Esophagus mucosa (tissue), 1 donor: ENCODE measurements at regions not wholly inside any gene's neighbourhood (a gene's known extent, or its start where the extent isn't known, plus 50 kb on each side); places are given as distances from the start of the nearest gene placed in this dataset.
"Not testable (repeated sequence)": the region's sequence is repeated elsewhere in the genome, so short reads cannot be mapped to it uniquely, and the experiment has no call there.

ENCODE experiments used
- ATAC-seq: fragments of 200-7000 bp; cut with Tn5 transposase; one replicate; pipeline ENCODE4 v1.9.1; 2020
- donor health status: DM: yes; HTN: yes; CAD: no.

DNA sequence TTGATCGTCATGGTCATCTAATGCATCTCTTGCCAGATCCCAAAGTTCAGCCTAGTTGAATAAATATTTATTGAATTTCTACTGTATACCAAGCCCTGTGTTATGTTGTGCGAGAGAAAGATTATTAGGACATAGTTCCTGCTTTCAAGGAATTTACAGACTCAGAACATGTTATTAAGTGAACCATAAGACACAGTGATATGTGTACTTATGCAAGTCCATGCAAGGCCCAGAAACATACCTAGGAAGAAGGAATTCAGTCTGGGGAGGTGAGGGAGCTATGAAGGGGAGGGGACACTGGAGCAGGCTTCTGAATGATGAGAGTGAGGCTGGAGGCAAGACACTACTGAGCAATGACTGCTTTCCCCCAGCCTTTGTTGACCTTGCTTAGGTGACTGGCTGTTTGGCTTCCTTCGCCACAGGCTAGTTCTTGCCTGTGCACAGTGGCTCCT is 81.4 kb downstream of the ACAA2 start:
- ATAC-seq: peak; percentile 53

DNA sequence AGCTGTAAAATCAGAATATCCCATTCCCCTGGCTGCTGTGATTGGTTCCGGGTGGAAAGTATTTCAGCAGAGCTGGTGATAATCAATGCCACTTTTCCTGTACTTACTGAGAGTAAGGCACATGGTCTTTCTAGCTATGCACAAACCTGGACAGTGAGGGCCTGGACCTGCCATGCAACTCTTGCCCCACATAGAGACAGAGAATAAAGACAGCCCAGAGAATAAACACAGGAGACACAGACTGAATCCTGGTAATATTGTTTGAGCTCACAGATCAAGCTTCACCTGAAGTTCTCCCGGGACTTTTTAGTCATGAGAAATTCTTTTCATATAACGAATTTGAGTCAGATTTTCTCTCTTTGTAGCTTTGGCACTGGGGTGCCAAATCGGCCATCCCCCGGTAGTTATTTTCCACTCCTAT is 81.9 kb downstream of the ACAA2 start:
- ATAC-seq: no peak

DNA sequence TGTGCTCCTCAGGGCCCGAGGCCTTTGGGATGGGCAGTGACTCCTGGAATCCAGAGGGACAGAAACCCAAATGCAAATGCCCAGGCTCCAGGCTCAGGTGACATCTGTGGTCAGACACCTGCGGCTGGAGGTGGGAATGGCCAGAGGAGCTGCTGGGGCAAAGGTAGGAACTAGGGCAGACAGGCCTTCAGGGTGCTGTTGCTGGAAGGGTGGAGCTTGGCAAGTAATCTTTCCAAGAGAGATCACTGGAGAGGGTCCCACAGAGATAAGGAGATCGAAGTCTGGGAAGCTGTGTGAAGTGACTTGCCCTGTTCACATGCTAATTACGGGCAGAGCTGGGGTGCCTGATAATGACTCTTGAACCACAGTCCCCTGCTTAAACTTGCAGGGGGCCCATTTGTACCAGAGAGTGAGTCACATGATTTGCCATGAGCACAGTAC is 82.4 kb downstream of the ACAA2 start:
- ATAC-seq: no peak

DNA sequence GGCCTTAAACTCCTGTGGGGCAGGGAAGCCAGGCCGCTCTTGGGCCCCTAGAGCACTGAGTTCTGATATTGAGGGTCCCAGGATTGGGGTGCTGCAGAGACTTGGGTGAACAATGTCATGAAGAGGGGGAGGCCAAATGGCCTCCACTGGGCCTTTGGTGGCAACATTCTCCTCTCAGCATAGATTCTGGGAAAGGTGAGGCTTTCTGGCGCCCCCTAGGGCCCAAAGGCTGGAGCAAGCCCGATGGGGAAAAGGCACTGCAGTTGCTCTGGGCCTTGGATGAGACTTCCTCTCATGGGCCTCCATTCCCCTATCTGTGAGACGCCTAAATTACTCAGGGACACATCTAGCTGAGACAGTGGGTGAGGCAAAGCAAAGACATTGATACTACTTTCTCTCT is 84.8 kb downstream of the ACAA2 start:
- peak; percentile 42 for ATAC-seq

DNA sequence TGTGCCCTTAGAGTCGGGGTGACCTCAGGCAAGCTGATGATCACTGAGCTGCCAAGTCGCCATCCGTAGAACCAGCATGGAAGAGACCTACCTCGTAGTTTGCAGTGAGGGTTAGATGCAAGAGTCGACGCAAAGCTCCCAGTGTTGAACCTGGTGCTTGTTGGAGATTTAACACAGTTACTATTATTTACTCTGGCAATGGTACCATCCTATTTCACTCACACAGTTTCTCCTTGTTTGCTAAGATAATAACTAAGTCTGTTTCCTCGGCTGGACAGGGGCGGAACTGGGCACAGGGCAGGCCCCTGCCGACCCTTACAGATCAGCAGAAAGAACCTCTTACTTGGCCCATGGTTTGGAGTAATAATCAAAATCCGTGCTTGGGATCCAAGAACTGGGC is 85.5 kb downstream of the ACAA2 start:
- no peak for ATAC-seq

DNA sequence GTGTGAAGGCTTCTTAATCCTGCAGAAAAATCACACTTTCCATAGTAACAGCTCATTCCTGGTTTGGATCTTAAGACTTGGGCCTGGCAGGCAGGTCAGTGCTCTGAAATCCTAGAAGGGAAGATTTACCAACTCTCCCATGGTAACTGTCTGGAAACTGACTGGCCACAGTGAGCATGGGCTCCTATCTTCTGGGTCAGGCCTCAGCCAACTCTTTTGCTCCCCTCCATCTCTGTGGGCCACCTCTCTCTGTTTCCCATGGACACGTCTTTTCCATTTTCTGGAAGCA is 86.7 kb downstream of the ACAA2 start:
- no peak for ATAC-seq

DNA sequence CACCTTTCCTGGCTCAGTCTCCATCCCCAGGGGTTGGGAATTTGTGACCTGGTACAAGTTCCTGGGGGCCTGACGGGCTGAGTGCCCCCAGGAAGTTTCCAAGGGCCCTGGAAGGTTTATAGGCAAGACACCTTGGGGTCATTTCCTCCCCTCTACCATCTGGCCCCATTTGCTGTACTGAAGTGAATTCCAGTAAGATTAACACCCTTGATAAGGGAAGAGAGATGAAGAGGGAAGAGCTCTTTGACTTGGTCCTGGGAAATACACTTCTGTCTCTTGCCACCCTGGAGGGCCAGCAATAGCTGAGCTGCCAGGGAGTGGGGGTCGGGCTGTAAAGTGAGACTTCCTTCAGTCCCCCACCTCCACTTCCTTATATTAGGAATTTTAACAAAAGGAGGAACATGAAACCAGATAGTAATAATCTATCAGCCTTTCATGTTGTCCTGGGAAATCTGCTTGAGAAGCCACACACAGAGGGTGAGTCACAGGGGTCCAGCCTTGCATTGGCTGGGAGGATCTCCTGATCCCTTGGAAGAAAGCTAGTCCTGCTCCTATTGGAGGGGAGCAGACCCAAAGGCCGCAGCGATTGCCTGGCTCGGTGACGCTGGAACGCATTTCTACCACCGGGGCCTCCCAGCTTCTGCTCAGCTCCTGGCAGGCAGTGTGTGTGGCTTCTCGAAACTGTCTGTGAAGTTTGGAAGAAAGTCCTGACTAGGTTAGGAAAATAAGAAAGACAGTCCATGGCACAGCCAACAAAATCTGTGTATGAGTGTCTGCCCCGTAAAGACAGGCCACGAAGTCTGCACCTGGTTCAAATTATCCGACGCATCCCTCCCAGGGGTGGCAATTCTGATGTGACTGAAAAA is 87.3 kb downstream of the ACAA2 start:
- ATAC-seq: peak; percentile 49

DNA sequence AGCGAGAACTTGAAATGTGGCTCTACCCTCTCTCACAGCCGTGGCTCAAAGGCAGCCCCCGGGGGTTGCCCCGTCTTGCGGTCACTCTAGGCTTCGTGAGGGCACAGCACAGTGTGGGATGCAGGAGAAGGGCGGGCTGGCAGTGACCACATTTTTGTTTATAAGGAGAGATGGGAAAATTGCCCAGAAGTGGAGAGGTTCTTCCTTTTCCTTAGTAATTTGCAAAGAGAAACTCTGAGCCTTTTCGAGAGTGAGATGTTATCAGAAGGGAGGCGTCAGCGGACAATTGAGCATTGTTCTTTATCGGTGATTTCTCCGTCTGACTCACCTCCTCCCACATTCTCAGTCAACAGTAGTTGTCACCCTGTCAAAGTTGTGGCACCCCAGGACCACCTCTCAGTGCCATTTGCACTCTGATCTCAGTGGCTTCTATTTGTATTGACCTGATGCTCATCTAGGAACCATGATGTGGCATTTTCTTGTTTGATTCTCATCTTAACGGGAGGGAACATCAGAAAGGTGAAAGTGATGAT is 89.6 kb downstream of the ACAA2 start:
- no peak for ATAC-seq

DNA sequence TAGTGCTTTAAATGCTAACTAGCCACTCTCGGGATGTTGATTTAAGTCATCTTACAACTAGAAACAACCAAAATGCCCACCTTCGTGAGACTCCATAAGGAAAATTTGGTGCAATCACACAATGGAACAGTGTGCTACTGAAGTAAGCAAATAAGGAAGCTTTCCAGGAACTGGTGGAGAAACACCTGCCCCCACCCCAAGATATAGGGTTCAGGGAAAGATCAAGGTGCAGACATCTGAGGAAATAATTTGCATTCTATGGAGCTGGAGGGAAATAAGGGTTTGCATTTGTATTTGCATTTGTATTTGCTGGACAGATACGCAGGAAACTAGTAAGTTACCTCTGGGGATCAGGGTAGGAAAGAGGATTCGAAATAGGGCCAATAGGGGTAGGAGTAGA is 90.9 kb downstream of the ACAA2 start:
- ATAC-seq: no peak

DNA sequence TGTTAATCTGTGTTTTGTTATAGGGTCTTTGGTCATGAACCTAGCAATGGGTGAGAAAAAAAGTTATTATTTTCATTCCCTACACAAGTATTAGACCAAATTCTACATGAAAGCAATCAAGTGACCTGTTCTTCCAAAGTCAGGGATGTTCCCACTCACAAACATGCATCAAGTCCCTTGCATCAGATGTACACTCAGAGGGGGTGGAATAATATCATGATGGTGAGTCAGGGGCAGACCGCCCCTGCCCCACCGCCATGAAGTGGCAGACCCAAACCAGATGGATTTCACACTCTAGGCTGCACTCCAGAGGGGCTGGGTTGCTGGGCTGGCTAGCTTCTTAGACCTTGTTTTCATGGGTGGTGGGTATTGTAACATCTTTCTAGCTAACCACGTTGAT is 91.4 kb downstream of the ACAA2 start:
- no peak for ATAC-seq

DNA sequence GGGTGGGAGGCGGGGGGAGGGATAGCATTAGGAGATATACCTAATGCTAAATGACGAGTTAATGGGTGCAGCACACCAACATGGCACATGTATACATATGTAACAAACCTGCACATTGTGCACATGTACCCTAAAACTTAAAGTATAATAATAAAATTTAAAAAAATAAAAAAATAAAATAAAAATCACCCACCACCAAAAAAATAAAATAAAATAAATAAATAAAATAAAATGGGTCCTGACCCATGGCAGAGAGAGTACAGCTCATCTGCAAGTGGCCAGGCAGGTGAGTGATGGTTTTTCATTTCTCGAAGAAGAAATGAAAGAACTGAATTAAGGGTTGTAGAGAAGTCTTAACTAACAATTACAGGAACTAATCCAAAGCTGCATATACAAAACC is 92.4 kb downstream of the ACAA2 start:
- ATAC-seq: not testable (repeated sequence)

DNA sequence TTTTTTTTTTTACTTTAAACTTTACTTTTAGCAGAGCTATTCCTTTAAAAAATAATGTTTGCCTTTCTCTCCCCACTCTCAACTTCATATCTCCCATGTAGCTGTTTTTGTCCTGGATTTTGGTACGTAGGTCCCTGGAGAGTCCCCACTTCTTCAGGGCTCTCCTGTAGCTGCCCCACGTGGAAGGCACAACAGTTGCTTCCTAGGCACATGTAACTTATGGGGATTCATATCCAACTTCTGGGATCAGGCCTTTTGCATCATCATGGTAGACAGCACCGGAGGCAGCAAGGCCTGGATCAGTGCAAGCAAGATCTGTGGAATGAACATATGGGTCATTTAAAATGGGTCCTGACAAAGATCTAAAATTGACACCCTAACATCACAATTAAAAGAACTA is 95.7 kb downstream of the ACAA2 start:
- ATAC-seq: no peak

DNA sequence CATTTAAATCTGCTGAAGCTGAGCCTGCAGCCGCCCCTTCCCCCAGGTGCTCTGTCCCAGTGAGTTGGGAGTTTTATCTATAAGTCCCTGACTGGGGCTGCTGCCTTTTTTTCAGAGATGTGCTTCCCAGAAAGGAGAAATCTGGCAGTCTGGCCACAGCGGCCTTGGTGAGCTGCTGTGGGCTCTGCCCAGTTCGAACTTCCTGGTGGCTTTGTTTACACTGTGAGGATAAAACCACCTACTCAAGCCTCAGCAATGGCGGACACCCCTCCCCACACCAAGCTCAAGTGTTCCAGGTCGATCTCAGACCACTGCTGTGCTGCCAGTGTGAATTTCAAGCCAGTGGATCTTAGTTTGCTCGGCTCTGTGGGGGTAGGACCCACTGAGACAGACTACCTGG is 97.3 kb downstream of the ACAA2 start:
- ATAC-seq: no peak

DNA sequence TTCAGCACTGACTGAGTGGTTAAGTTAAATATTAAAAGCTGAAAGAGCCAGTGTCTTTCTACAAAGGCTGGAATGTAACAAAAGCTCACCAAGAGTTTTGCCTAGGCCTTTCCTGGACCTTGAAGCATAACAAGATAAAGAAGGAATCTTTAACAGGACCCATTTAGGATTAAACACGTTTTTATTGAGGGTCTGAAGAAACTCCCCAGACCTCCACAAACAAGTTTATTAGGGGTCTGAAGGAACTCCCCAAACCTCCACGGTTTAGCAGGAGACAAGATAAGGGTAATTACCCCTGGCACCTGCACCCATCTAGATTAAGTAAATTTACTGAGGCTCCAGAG is 104.0 kb downstream of the ACAA2 start:
- no peak for ATAC-seq

DNA sequence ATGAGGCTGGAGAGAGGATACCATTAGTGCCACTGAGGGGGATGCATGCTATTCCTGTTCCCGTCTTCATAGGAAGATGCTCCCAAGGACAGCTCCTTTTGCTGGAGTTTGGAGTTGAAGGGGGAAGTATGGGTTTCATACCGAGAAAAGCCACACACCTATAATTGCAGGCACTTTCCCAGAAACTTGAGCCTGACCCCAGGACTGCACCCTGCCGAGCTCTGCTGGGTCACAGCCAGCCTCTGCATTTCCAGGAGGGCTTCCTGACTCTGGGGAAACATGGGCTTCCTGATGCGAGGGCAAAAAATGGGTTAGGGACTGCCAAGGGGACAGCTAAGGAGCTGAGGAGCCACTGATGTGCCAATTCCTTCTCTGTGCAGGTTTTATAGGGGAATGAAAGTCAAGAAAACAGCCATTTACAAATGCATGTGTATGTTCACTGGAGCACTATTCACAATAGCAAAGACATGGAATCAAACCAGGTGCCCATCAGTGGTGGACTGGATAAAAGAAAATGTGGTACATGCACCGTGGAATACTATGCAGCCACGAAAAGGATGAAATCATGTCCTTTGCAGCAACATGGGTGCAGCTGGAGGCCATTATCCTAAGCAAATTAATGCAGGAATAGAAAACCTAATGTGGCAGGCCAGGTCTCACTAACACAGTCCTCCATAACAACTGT is 104.5 kb downstream of the ACAA2 start:
- ATAC-seq: no peak

DNA sequence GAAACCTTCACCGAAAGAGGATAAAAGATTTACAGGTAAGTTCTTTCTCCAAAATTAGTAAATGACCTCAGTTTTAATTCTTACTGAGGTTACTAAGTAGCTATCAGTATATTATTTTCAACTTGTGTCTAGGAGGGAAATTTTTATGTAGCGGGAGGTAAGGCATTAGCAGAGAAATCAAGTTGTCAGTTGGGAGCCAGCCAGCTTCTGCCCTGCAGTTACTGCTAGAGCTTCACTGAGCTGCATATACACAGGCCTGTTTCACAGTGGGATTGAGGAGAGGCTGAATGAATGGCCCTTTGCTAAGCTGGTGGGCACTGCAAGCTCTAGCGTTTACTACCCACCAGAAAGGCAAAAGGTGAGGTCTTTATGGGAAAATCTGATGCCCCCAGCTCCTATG is 105.7 kb downstream of the ACAA2 start:
- ATAC-seq: no peak

DNA sequence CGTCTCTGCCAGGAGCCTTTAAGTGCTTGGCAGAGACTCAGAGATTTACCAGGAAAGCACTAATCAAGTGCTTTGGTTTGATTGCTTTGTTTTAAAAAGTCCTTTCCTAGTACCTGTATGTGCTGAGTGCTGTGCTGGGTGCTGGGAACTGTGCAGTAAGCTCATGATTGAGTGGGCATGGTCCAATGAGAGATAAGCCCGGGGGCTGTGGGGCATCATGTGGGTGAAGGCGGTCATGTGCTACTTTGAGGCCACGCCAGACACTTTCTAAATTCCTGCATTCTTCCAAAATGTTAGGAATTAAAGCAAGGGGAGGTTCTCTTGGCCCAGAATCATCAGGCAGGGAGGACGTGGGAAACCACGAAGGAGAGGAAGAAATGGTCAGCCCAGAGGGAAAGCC is 109.0 kb downstream of the ACAA2 start:
- ATAC-seq: no peak

DNA sequence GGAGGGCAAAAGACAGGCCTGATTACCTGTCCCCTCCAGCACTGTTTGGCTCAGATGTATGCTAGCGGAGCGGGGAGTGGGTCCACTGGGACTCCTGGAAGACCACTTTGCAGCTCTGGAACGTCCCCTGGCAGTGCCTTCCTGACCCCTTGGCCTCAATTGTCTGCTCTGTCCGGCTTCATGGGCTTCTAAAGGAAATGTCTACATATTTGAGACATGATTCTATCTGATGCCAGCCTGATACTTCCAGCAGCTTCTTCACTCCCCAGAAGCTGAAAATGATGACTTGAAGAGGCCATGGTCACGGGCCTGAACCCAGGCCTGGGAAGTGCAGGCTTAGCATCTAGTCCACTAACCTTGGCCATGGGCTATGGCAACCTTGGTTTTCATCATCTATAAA is 112.1 kb downstream of the ACAA2 start:
- ATAC-seq: no peak

DNA sequence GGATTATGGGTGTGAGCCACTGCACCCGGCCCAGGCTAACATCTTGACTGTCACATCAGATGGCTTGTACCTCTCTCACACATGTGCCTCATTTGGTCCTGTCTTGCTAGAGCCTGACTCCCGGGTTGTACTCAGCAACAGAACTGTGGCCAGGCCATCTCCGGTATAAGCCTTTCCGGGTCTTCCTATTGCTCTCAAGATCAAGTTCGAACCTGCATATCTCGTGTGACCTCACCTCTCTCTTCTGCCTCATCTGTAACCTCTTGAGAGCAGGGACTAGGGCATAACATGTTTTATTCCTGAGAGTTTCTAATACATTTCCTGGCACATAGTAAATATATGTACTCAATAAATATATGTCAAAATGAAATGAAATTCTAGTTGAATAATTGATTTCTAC is 114.0 kb downstream of the ACAA2 start:
- ATAC-seq: no peak

DNA sequence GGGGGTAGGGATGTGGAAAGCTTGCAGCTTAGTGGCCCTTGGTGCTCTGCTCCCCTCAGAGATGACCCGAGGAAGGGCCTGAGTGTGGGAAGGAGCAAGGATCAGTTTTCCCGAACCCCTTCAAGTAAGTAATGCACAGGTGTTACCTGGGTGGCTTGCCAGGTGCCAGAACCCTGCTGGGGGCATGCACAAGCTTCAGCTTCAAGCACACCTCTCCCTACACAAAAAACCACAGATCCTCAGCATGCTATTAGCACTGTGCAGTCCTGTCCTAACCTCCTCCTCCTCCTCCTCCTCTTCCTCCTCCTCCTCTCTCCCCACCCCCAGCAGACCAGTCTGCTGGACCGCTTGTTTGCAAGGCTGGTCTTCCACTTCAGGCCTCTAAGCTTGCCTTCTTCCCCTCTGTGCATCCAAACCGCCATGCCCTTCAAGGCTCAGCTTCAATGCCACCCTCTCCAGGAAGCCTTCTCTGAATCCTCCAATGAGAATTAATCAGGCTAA is 114.8 kb downstream of the ACAA2 start:
- ATAC-seq: no peak

DNA sequence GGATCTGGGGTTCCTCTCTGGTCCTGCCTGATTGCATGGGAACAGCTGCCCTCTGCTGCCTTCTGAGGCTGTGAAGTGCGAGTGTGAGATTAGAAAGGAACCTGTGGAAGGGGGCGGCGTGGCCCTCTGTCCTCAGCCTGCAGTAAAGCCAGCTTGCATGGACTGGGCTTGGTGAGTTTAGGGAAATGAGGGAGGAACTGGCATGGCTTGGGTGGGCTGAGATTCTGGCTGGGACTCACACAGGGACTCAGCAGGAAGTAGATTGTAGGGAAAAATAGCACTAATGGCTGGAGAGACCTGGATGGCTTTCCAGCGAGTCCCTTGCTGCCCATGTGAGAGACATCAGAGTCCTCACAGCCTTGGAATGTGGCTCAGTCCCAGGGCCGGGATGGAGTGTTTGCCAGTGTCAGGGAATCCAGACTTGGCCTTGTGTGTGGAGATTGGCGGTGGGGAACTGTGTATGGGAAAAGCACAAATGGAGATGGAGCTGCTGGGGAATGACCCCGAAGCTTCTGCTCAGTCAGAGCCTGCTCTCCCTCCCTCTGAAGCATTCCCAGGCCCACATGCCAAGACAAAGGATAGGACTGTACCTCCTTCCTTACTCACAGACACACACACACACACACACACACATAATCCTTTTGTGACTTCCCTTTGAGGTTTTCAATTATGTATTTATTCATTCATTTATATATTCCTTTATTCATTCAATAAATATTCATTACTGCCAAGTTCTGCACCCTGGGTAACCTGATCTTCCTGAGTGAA is 115.4 kb downstream of the ACAA2 start:
- no peak for ATAC-seq

DNA sequence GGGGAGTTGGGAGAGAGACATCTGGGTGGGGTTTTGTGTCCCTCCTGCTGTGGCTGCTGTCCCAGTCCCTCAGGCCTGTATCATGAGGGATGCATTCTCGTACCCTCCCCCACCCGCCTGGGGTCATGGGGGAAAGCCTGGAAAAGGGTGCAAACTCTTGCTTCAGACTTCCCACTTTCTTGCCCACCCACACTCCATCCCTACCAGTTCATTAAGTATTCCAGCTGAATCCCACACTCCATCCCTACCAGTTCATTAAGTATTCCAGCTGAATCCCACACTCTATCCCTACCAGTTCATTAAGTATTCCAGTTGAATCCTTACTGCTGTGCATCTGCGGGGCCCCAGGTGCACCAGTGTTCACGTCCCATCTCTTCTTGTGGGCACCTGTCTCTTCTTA is 116.3 kb downstream of the ACAA2 start:
- no peak for ATAC-seq

DNA sequence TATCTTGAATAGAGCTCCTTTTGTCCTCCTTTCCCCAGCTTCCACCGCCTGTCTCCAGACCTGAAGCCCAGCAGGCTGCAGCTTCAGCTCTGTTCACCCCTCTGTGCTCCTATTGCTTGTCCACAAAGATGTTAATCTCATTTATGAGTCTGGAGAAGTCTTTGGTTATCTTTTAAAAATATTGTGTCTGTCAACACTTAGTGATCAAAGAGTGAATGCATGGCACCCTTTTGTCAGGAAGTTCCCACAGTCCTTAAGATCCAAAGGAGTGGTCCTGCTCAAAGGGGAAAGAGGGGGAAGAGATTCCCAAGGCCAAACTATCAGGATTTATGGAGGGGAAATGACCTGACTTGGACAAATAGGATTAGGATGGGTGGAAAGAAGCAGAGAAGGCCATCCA is 118.9 kb downstream of the ACAA2 start:
- no peak for ATAC-seq

DNA sequence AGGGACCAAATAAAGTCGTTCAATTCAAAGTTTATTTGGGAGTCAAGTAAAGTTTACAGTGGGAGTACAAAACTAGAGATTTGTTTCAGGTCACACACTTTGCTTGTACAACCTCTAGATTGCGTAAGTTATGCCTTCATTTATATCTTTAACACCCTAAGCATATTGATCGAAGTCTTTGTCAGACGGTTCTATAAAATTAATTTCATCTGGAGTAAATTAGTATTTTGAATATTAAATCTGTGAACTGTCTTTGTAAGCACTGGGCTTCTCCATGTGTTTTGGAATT is 119.7 kb downstream of the ACAA2 start:
- ATAC-seq: no peak
